GM23248 (cell line): ENCODE measurements at regions not wholly inside any gene's neighbourhood (a gene's known extent, or its start where the extent isn't known, plus 50 kb on each side); places are given as distances from the start of the nearest gene placed in this dataset.

ENCODE experiments used
- DNase-seq: peaks from one replicate; pipeline ENCODE4 v3.0.0-alpha.2; 2015
- H2AFZ ChIP-seq: fragments of 200-600 bp; sonication (generic); 2 replicates; pipeline ENCODE4 v1.6.1; 2016; ENCODE audit warnings: antibody characterized with exemption
- H3F3A ChIP-seq: fragments of 200-600 bp; sonication (generic); 2 replicates; pipeline ENCODE4 v1.6.1; 2016; ENCODE audit warnings: mild to moderate bottlenecking, antibody characterized with exemption, mixed run types; ENCODE audit not compliant: insufficient read depth
- H3K27ac ChIP-seq: fragments of 200-600 bp; sonication (generic); 2 replicates; pipeline ENCODE4 v1.5.1; 2016; ENCODE audit warnings: mild to moderate bottlenecking
- H3K27me3 ChIP-seq: fragments of 200-600 bp; sonication (generic); replicated peaks from 2 replicates; pipeline ENCODE4 v1.6.1; 2016; ENCODE audit warnings: mild to moderate bottlenecking; ENCODE audit not compliant: insufficient read depth
- H3K36me3 ChIP-seq: fragments of 200-600 bp; sonication (generic); 2 replicates; pipeline ENCODE4 v1.6.1; 2016; ENCODE audit warnings: low read depth, mild to moderate bottlenecking
- H3K4me1 ChIP-seq: fragments of 200-600 bp; sonication (generic); 2 replicates; pipeline ENCODE4 v1.6.1; 2016; ENCODE audit warnings: mild to moderate bottlenecking; ENCODE audit not compliant: insufficient read depth
- H3K4me2 ChIP-seq: fragments of 200-600 bp; sonication (generic); one replicate; pipeline ENCODE4 v1.6.1; 2016; ENCODE audit warnings: mild to moderate bottlenecking; ENCODE audit not compliant: unreplicated experiment
- H3K4me3 ChIP-seq: fragments of 200-600 bp; sonication (generic); 2 replicates; pipeline ENCODE4 v1.5.1; 2016; ENCODE audit warnings: mild to moderate bottlenecking
- H3K79me2 ChIP-seq: fragments of 200-600 bp; sonication (generic); 2 replicates; pipeline ENCODE4 v1.6.1; 2016; ENCODE audit warnings: mild to moderate bottlenecking; ENCODE audit not compliant: insufficient read depth
- H3K9ac ChIP-seq: fragments of 200-600 bp; sonication (generic); 2 replicates; pipeline ENCODE4 v1.6.1; 2016; ENCODE audit warnings: mild to moderate bottlenecking
- H3K9me2 ChIP-seq: fragments of 200-600 bp; sonication (generic); 2 replicates; pipeline ENCODE4 v1.6.1; 2016; ENCODE audit warnings: mixed run types, mild to moderate bottlenecking, moderate library complexity; ENCODE audit not compliant: insufficient read depth
- H3K9me3 ChIP-seq: fragments of 200-600 bp; sonication (generic); one replicate; pipeline ENCODE4 v1.6.1; 2017; ENCODE audit warnings: low read depth
- H4K20me1 ChIP-seq: fragments of 200-600 bp; sonication (generic); 2 replicates; pipeline ENCODE4 v1.6.0; 2016; ENCODE audit not compliant: insufficient read depth
- EZH2 ChIP-seq: fragments of 200-600 bp; sonication (generic); IDR thresholded peaks from 2 replicates; pipeline ENCODE4 v1.6.1; 2018; ENCODE audit warnings: antibody characterized with exemption, mild to moderate bottlenecking; ENCODE audit not compliant: insufficient read depth, poor library complexity, severe bottlenecking
- EZH2phosphoT487 ChIP-seq: fragments of 200-600 bp; sonication (generic); IDR thresholded peaks from 2 replicates; pipeline ENCODE4 v1.6.1; 2018; ENCODE audit warnings: antibody characterized with exemption, moderate library complexity, mild to moderate bottlenecking, low read depth; ENCODE audit not compliant: insufficient read depth
- WGBS, 2 experiments: methylation state at CpG; one replicate each; pipeline ENCODE4 v1.1.6; 2015 to 2017; ENCODE audit warnings: low lambda C conversion rate in 2 of 2, low coverage in 1 of 2; ENCODE audit errors: missing lambda C conversion rate in 2 of 2; 5-methylcytosine and 5-hydroxymethylcytosine counted together
- in situ Hi-C: fragments of 300-500 bp; cut with MboI; formaldehyde crosslinking; loops from 2 replicates; pipeline ENCODE4 v1.15.0; 2020

DNA sequence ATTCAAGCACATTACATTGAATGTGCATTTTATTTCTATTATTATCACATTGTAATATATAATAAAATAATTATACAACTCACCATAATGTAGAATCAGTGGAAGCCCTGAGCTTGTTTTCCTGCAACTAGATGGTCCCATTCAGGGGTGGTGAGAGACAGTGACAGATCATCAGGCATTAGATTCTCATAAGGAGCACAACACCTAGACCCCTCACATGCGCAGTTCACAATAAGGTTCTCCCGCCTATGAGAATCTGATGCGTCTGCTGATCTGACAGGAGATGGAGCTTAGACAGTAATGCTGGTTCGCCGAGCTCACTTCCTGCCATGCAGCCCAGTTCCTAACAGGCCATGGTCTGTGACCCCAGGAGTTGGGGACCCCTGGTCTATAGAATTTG, 96.7 kb upstream of the RBBP6 start:
- Histone ChIP-seq H3K9ac (no peak overlapping the region), H3K79me2 (no peaks in the 10 kb centered on the region), H3F3A (no peaks in the 10 kb centered on the region), H3K4me3 (no peak overlapping the region), H4K20me1 (no peaks in the 10 kb centered on the region), H3K4me2 (no peak overlapping the region), H3K4me1 (no peaks in the 10 kb centered on the region), H3K9me3 (no peaks in the 10 kb centered on the region), H3K9me2 (no peaks in the 10 kb centered on the region), H2AFZ (no peak overlapping the region), H3K27me3 (no peaks in the 10 kb centered on the region), H3K27ac (no peak overlapping the region), H3K36me3 (no peaks in the 10 kb centered on the region)
- TF ChIP-seq EZH2phosphoT487 (no peak), EZH2 (no peak)
- 49 to 65% methylated on average over 5 of the region's 5 CpGs for WGBS, 2 experiments
- in situ Hi-C loops = no loop called here
- DNase-seq = no peak

DNA sequence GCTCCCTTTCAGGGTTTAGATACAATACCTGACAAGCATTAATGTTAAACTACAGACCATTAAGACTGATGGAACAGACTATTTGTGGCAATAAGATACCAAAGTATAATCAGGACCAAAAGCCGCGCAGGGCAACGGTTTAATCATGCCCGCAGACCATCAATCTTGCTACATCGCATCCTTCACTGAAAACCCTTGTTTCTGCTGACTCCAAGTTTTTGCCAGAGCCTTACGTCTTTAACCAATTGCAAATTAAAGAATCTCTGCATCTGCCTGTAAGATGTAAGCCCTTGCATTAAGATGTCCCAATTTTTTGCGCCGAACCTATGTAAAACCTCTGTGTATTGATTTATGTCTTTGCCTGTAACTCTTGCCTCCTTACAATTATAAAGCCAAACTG, 94.2 kb upstream of the RBBP6 start:
- Histone ChIP-seq H3K4me1 (no peaks in the 10 kb centered on the region), H2AFZ (no peak overlapping the region), H3F3A (no peaks in the 10 kb centered on the region), H3K9me2 (no peaks in the 10 kb centered on the region), H3K9me3 (no peaks in the 10 kb centered on the region), H3K4me3 (no peak overlapping the region), H3K36me3 (no peaks in the 10 kb centered on the region), H3K27ac (no peak overlapping the region), H3K9ac (no peak overlapping the region), H3K27me3 (no peaks in the 10 kb centered on the region), H4K20me1 (no peaks in the 10 kb centered on the region), H3K79me2 (no peaks in the 10 kb centered on the region), H3K4me2 (no peak overlapping the region)
- no peak for DNase-seq
- in situ Hi-C loops = no loop called here
- TF ChIP-seq EZH2 = no peak
- no peak for TF ChIP-seq EZH2phosphoT487
- 71 to 72% methylated on average over 8 of the region's 8 CpGs for WGBS, 2 experiments

DNA sequence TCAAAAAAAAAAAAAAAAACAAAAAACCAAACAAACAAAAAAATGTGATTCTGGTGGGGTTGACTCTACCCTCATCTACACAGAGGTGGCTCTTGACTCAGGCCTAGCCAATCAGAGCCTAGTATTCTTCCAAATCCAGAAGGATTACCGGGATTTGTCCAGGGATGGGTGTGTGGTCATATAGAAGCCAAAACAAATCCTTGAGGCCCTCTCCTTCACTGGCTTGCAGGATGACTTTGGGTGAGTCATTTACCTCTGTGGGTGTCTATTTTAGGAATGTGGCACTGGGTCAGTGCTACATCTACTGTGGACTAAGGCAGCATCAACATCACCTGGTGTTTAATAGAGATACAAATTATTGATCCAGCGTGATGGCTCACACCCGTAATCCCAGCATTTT, 93.2 kb upstream of the RBBP6 start:
- Histone ChIP-seq H3K4me1 (no peaks in the 10 kb centered on the region), H3K4me3 (no peak overlapping the region), H3K79me2 (no peaks in the 10 kb centered on the region), H3K27ac (no peak overlapping the region), H3K27me3 (no peaks in the 10 kb centered on the region), H3K9me2 (no peaks in the 10 kb centered on the region), H3F3A (no peaks in the 10 kb centered on the region), H2AFZ (no peak overlapping the region), H3K36me3 (no peaks in the 10 kb centered on the region), H3K4me2 (no peak overlapping the region), H4K20me1 (no peaks in the 10 kb centered on the region), H3K9ac (no peak overlapping the region), H3K9me3 (no peaks in the 10 kb centered on the region)
- WGBS, 2 experiments = 61 to 75% methylated on average over 3 of the region's 3 CpGs
- TF ChIP-seq EZH2 (no peak), EZH2phosphoT487 (no peak)
- DNase-seq = no peak
- in situ Hi-C loops = no loop called here

DNA sequence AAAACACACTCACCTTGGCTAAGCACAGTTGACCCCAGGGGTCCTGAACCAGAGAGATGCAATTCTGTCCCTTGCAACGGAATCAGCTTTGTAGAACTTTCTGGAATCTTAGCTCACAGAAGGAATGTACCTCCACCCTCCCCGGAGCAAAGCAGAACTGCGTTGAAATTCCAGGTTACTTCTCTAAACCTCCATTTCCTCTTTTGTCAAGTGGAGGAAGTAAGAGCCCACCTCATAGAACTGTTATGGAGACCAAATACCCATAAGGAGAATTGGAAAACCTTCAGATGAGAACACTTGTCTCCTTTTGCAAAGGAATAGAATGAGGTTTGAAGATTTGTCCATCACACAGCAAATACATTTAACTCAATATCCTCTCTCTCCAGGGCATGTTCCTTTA, 86.6 kb upstream of the RBBP6 start:
- Histone ChIP-seq H3K4me3 (no peak overlapping the region), H3K9me3 (no peaks in the 10 kb centered on the region), H3K27me3 (no peaks in the 10 kb centered on the region), H3K9ac (no peak overlapping the region), H3K36me3 (no peaks in the 10 kb centered on the region), H3K79me2 (no peaks in the 10 kb centered on the region), H2AFZ (no peak overlapping the region), H3F3A (no peaks in the 10 kb centered on the region), H4K20me1 (no peaks in the 10 kb centered on the region), H3K9me2 (no peaks in the 10 kb centered on the region), H3K27ac (no peak overlapping the region), H3K4me1 (no peaks in the 10 kb centered on the region), H3K4me2 (no peak overlapping the region)
- no peak for TF ChIP-seq EZH2phosphoT487
- no peak for TF ChIP-seq EZH2
- DNase-seq = no peak
- 6 to 15% methylated on average over 3 of the region's 3 CpGs for WGBS, 2 experiments
- in situ Hi-C loops = no loop called here
